PC-3 (cell line): ENCODE measurements at regions not wholly inside any gene's neighbourhood (a gene's known extent, or its start where the extent isn't known, plus 50 kb on each side); places are given as distances from the start of the nearest gene placed in this dataset.

Experiments used
- ATAC-seq: fragments of 200-7000 bp; cut with Tn5 transposase; 2 replicates; pipeline ENCODE4 v1.9.1; 2020; ENCODE audit warnings: mild to moderate bottlenecking, moderate library complexity
- BruUV-seq: library from RNA; stranded (reverse); fragments of 400-500 nt; replicated peaks from 2 replicates; lab custom pipeline; 2021; lab: Mats Ljungman, UMichigan
- CTCF ChIA-PET: fragments of 300-600 bp; sonication (Branson Sonifier 250); formaldehyde crosslinking; loops from one replicate; lab custom pipeline; 2022; ENCODE audit warnings: antibody characterized with exemption; lab: Charles Lee
- POLR2A ChIA-PET: fragments of 300-600 bp; sonication (Branson Sonifier 250); formaldehyde crosslinking; loops from one replicate; lab custom pipeline; 2022; ENCODE audit warnings: antibody characterized with exemption; ENCODE audit not compliant: unreplicated experiment; lab: Charles Lee
- DNase-seq: peaks from one replicate; pipeline ENCODE4 v3.0.0-alpha.2; 2015
- H2AFZ ChIP-seq: fragments of 300-600 bp; sonication (generic); 2 replicates; pipeline ENCODE4 v1.6.0; 2016; ENCODE audit warnings: antibody characterized with exemption, low read length
- H3F3A ChIP-seq: fragments of 300-600 bp; sonication (generic); one replicate; pipeline ENCODE4 v1.6.0; 2017; ENCODE audit warnings: antibody characterized with exemption, low read length, control low read depth, mild to moderate bottlenecking; ENCODE audit not compliant: unreplicated experiment
- H3K27ac ChIP-seq: fragments of 300-600 bp; sonication (generic); 2 replicates; pipeline ENCODE4 v1.5.1; 2016; ENCODE audit warnings: mild to moderate bottlenecking, low read length
- H3K27me3 ChIP-seq: fragments of 300-600 bp; sonication (generic); 2 replicates; pipeline ENCODE4 v1.6.1; 2016; ENCODE audit warnings: low read length, mixed read lengths
- H3K36me3 ChIP-seq: fragments of 300-600 bp; sonication (generic); 2 replicates; pipeline ENCODE4 v1.6.1; 2016; ENCODE audit warnings: low read depth, mixed run types, low read length, mixed read lengths
- H3K4me1 ChIP-seq: fragments of 300-600 bp; sonication (generic); 2 replicates; pipeline ENCODE4 v1.5.1; 2016; ENCODE audit warnings: low read length; ENCODE audit not compliant: insufficient read depth
- H3K4me2 ChIP-seq: fragments of 300-600 bp; sonication (generic); 2 replicates; pipeline ENCODE4 v1.6.0; 2016; ENCODE audit warnings: low read length
- H3K4me3 ChIP-seq: fragments of 300-600 bp; sonication (generic); 2 replicates; pipeline ENCODE4 v1.5.1; 2016; ENCODE audit warnings: mild to moderate bottlenecking, low read length, mixed read lengths
- H3K79me2 ChIP-seq: fragments of 300-600 bp; sonication (generic); 2 replicates; pipeline ENCODE4 v1.6.1; 2017; ENCODE audit warnings: low read length, mixed read lengths
- H3K9ac ChIP-seq: fragments of 300-600 bp; sonication (generic); 2 replicates; pipeline ENCODE4 v1.6.0; 2016; ENCODE audit warnings: mild to moderate bottlenecking, low read length
- H3K9me2 ChIP-seq: fragments of 300-600 bp; sonication (generic); replicated peaks from 2 replicates; pipeline ENCODE4 v1.6.1; 2016; ENCODE audit warnings: mixed run types, low read length, mixed read lengths
- H3K9me3 ChIP-seq: fragments of 300-600 bp; sonication (generic); 2 replicates; pipeline ENCODE4 v1.6.1; 2016; ENCODE audit warnings: low read length, mixed read lengths
- H4K20me1 ChIP-seq: fragments of 300-600 bp; sonication (generic); 2 replicates; pipeline ENCODE4 v1.6.1; 2016; ENCODE audit warnings: low read length, mixed read lengths
- CTCF ChIP-seq: fragments of 300-600 bp; sonication (generic); conservative IDR thresholded peaks from 2 replicates; pipeline ENCODE4 v1.5.1; 2017; ENCODE audit warnings: antibody characterized with exemption, low read depth, mild to moderate bottlenecking, low read length
- EZH2 ChIP-seq: fragments of 300-600 bp; sonication (generic); IDR thresholded peaks from one replicate; pipeline ENCODE4 v1.6.1; 2017; ENCODE audit warnings: antibody characterized with exemption, mild to moderate bottlenecking, low read length; ENCODE audit not compliant: unreplicated experiment
- EZH2phosphoT487 ChIP-seq: fragments of 300-600 bp; sonication (generic); IDR thresholded peaks from 2 replicates; pipeline ENCODE4 v1.6.1; 2018; ENCODE audit warnings: mild to moderate bottlenecking, antibody characterized with exemption, low read length, borderline replicate concordance
- intact Hi-C: fragments of 100-400 bp; cut with micrococcal nuclease; formaldehyde crosslinking; loops from 2 replicates; pipeline ENCODE4 v1.9.0; 2023

- Histone ChIP-seq H3K4me2 (no peak overlapping the region), H3K27ac (no peak overlapping the region), H2AFZ (no peak overlapping the region), H3K9ac (no peak overlapping the region), H3F3A (no peaks in the 10 kb centered on the region), H3K9me3 (no peaks in the 10 kb centered on the region), H3K36me3 (no peaks in the 10 kb centered on the region), H3K9me2 (no peaks in the 10 kb centered on the region), H3K4me1 (no peaks in the 10 kb centered on the region), H3K27me3 (peaks cover 69% of the 10 kb centered on the region), H4K20me1 (no peaks in the 10 kb centered on the region), H3K4me3 (no peak overlapping the region), H3K79me2 (no peaks in the 10 kb centered on the region)
- TF ChIP-seq CTCF (no peak), EZH2phosphoT487 (no peak), EZH2 (no peak)
- ATAC-seq (no peak), DNase-seq (no peak)
- BruUV-seq, result no TSS peak
- intact Hi-C loops, result no loop called here
- ChIA-PET CTCF (no interaction called here), POLR2A (no interaction called here)
Observed at GRCh38 chr18:10381516-10381915, 72.9 kb upstream of the APCDD1 start.

- ChIA-PET POLR2A (no interaction called here), CTCF (no interaction called here)
- Histone ChIP-seq H3K27ac (no peak overlapping the region), H3F3A (no peaks in the 10 kb centered on the region), H3K4me3 (no peak overlapping the region), H3K27me3 (peaks cover 69% of the 10 kb centered on the region), H3K9me2 (no peaks in the 10 kb centered on the region), H3K36me3 (no peaks in the 10 kb centered on the region), H3K9me3 (no peaks in the 10 kb centered on the region), H3K4me1 (no peaks in the 10 kb centered on the region), H2AFZ (no peak overlapping the region), H3K9ac (no peak overlapping the region), H3K79me2 (no peaks in the 10 kb centered on the region), H4K20me1 (no peaks in the 10 kb centered on the region), H3K4me2 (no peak overlapping the region)
- DNase-seq, result no peak
- ATAC-seq, result no peak
- TF ChIP-seq EZH2 (no peak), CTCF (no peak), EZH2phosphoT487 (no peak)
- intact Hi-C loops, result no loop called here
- BruUV-seq, result no TSS peak
Observed at GRCh38 chr18:10381951-10382350, 72.5 kb upstream of the APCDD1 start.

- H3K27ac ChIP-seq, result no peak overlapping the region
- POLR2A ChIA-PET, result no interaction called here
- no peak overlapping the region for H3K4me3 ChIP-seq
- TF ChIP-seq EZH2, result no peak
- TF ChIP-seq CTCF, result no peak
- TF ChIP-seq EZH2phosphoT487, result no peak
- DNase-seq, result no peak
- CTCF ChIA-PET, result no interaction called here
- no peak for ATAC-seq
- no TSS peak for BruUV-seq
- H3F3A ChIP-seq, result no peaks in the 10 kb centered on the region
- H3K4me2 ChIP-seq, result no peak overlapping the region
- H3K36me3 ChIP-seq, result no peaks in the 10 kb centered on the region
- H3K9ac ChIP-seq, result no peak overlapping the region
- no peaks in the 10 kb centered on the region for H3K9me2 ChIP-seq
- H3K27me3 ChIP-seq, result peaks cover 34% of the 10 kb centered on the region
- no peak overlapping the region for H2AFZ ChIP-seq
- intact Hi-C loops, result no loop called here
- H3K4me1 ChIP-seq, result no peaks in the 10 kb centered on the region
- no peaks in the 10 kb centered on the region for H3K79me2 ChIP-seq
- H3K9me3 ChIP-seq, result 0 out of 2 replicates have a peak, but pooled peaks cover 5% of the 10 kb centered on the region
- H4K20me1 ChIP-seq, result no peaks in the 10 kb centered on the region
Observed at GRCh38 chr18:10386049-10386448, 68.4 kb upstream of the APCDD1 start.
